ENCODE measurements at regions not wholly inside any gene's neighbourhood (a gene's known extent, or its start where the extent isn't known, plus 50 kb on each side); places are given as distances from the start of the nearest gene placed in this dataset.
"Not testable (repeated sequence)": the region's sequence is repeated elsewhere in the genome, so short reads cannot be mapped to it uniquely, and the experiment has no call there.

DNA sequence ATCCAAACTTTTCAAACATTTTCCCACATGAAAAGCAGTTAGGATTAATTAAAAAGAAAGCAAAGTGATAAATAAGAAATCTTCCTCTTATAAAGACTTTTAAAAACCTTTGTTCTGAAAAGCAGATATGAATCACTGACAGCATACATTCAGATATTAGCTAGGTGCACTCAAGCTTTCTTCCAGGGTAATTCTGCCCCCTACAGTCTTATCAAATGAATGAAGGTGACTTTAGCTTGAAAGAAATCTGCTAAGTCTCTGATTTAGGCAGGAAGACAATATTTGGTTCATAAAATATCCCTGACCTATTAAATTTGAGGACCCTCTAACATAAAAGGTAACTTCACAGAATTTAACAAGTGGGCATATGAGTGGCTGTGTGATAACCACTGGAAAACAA lies 209.1 kb upstream of the FAM47A start:
- no peak overlapping the region for H3K4me3 ChIP-seq (ENCODE audit: low read depth, low read length)
- TF ChIP-seq, protein P1, sequence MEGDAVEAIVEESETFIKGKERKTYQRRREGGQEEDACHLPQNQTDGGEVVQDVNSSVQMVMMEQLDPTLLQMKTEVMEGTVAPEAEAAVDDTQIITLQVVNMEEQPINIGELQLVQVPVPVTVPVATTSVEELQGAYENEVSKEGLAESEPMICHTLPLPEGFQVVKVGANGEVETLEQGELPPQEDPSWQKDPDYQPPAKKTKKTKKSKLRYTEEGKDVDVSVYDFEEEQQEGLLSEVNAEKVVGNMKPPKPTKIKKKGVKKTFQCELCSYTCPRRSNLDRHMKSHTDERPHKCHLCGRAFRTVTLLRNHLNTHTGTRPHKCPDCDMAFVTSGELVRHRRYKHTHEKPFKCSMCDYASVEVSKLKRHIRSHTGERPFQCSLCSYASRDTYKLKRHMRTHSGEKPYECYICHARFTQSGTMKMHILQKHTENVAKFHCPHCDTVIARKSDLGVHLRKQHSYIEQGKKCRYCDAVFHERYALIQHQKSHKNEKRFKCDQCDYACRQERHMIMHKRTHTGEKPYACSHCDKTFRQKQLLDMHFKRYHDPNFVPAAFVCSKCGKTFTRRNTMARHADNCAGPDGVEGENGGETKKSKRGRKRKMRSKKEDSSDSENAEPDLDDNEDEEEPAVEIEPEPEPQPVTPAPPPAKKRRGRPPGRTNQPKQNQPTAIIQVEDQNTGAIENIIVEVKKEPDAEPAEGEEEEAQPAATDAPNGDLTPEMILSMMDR (IDR thresholded peaks at IDR 0.05; ENCODE audit: borderline replicate concordance, insufficient read depth, low read depth, low read length), result no peak

DNA sequence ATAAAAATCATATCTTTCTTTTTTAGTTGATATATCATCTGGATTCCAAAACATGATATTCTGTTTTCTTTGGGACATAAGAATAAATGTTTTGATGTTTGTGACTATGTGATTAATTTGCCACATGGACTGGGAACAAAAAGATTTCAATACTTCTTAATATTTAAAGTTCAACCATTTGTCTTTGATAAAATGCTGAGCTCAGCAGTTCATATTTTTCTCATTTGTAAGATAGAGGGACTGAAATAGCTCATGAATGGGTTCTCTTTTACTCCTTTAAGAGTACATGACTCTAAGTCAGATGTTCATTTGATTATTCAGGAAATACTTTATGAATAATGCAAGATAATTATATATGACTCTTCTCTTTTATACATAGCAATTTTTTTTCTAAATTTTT lies 205.9 kb upstream of the FAM47A start:
- no peak overlapping the region for H3K4me3 ChIP-seq (ENCODE audit: low read depth, low read length)
- TF ChIP-seq, protein P1 (IDR thresholded peaks at IDR 0.05; ENCODE audit: borderline replicate concordance, insufficient read depth, low read depth, low read length), result no peak

DNA sequence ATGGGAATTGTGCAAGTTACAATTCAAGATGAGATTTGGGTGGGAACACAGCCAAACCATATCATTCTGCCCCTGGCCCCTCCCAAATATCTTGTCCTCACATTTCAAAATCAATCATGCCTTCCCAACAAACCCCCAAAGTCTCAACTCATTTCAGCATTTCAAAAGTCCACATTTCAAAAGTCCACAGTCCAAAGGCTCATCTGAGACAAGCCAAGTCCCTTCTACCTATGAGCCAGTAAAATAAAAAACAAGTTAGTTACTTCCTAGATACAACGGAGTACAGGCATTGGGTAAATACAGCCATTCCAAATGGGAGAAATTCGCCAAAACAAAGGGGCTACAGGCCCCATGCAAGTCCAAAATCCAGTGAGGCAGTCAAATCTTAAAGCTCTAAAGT lies 203.3 kb upstream of the FAM47A start:
- not testable (repeated sequence) for H3K4me3 ChIP-seq (ENCODE audit: low read depth, low read length)

DNA sequence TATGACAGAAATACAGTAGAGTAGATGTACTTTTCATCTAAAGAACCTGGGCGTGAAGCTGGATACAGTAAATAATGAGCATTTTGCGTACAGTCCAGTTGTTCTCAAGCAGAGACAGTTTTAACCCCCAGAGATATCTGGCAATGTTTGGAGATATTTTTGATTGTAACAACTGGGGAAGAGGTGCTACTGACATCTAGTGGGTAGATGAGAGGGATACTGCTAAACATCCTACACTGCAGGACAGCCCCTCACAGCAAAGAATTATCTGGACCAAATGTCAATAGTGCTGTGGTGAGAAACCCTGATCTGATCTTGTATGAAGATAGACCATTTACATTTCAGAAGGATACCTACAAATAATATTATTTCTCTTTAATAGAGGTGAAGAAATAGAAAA lies 200.2 kb upstream of the FAM47A start:
- no peak overlapping the region for H3K4me3 ChIP-seq (ENCODE audit: low read depth, low read length)

DNA sequence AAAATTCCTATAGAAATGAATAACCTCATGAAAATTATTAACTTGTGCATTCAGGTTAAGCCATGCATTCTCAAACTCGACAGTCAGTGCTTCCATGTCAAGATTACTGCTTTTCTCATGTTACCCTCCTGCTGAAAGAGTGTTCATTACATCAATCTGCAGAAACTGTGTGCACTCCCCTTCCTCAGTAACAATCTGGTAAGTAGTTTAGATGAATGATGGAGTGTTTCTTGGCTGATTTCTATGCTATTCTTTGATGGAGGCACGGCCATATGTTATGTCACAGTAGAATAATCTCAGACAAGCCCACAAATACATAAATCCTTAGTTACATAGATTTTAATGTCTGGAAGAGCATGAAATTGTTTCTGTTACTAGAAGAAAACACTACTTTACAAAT lies 193.3 kb upstream of the FAM47A start:
- TF ChIP-seq, protein P1 (IDR thresholded peaks at IDR 0.05; ENCODE audit: borderline replicate concordance, insufficient read depth, low read depth, low read length), result no peak
- H3K4me3 ChIP-seq (ENCODE audit: low read depth, low read length), result no peak overlapping the region

More for the DNA sequence above, 200.2 kb upstream of the FAM47A start:
- TF ChIP-seq, protein P1 (IDR thresholded peaks at IDR 0.05; ENCODE audit: borderline replicate concordance, insufficient read depth, low read depth, low read length), result no peak

DNA sequence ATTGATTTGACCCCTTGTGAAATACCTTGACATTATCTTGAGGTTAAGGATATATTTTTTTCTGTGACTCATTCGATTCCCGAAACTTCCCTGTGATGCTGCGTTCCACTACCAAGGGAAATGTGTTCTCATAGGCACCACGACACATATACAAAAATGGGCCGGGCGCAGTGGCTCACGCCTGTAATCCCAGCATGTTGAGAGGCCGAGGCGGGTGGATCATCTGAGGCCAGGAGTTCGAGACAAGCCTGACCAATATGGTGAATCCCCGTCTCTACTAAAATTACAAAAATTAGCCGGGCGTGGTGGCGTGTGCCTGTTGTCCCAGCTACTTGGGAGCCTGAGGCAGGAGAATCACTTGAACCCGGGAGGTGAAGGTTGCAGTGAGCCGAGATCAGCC lies 188.3 kb upstream of the FAM47A start:
- H3K4me3 ChIP-seq (ENCODE audit: low read depth, low read length), result not testable (repeated sequence)

DNA sequence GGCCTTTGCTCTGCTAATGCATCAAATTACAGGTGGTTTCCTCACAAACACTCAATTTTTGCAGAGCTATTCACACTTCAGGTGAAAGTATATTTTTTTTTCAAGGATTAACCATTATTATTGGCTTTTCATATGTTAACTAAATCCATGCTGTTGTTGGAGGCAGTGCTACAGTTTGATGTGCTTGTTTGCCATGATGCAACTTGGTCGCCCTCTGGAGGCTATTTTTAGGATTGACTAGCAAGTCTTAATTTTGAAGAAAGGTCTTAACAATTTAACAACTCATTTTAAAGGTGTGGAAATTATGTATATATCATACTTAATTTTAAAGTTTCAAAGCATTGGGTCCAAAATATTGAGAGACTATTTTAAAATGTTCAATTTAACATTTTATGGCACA lies 168.8 kb upstream of the FAM47A start:
- TF ChIP-seq, protein P1 (IDR thresholded peaks at IDR 0.05; ENCODE audit: borderline replicate concordance, insufficient read depth, low read depth, low read length), result peak; percentile 57; the same call in 1 of the 2 replicates

DNA sequence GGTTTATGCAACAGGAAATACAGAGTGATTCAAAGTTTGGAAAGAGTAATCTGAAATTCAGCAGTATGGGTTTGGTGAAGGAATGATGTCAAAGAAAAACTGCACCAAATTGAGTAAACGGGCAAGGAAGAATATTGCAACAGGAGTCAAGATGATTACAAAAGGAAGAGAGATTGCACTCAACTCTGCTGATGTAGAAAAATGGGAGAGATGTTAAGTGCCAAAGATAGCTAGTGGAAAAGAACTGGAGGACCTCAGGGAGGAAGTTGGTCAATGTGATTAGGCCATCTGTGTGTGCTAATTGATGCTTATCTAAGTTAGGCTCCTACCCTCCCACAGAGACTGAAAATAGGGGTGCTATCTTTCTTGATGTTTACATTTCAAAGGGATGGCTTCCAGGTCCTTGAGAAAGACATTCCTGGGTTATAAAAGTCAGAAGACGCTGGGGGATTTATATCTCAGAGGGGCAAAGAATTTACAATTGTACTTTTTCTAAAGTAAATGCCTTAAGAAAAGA lies 167.4 kb upstream of the FAM47A start:
- TF ChIP-seq, protein P1 (IDR thresholded peaks at IDR 0.05; ENCODE audit: borderline replicate concordance, insufficient read depth, low read depth, low read length), result no peak

More for the DNA sequence above, 168.8 kb upstream of the FAM47A start:
- H3K4me3 ChIP-seq (ENCODE audit: low read depth, low read length), result no peak overlapping the region

More for the DNA sequence above, 167.4 kb upstream of the FAM47A start:
- H3K4me3 ChIP-seq (ENCODE audit: low read depth, low read length), result no peak overlapping the region

Measured in GM12875 (cell line).